ENCODE measurements at regions not wholly inside any gene's neighbourhood (a gene's known extent, or its start where the extent isn't known, plus 50 kb on each side); places are given as distances from the start of the nearest gene placed in this dataset.

DNA sequence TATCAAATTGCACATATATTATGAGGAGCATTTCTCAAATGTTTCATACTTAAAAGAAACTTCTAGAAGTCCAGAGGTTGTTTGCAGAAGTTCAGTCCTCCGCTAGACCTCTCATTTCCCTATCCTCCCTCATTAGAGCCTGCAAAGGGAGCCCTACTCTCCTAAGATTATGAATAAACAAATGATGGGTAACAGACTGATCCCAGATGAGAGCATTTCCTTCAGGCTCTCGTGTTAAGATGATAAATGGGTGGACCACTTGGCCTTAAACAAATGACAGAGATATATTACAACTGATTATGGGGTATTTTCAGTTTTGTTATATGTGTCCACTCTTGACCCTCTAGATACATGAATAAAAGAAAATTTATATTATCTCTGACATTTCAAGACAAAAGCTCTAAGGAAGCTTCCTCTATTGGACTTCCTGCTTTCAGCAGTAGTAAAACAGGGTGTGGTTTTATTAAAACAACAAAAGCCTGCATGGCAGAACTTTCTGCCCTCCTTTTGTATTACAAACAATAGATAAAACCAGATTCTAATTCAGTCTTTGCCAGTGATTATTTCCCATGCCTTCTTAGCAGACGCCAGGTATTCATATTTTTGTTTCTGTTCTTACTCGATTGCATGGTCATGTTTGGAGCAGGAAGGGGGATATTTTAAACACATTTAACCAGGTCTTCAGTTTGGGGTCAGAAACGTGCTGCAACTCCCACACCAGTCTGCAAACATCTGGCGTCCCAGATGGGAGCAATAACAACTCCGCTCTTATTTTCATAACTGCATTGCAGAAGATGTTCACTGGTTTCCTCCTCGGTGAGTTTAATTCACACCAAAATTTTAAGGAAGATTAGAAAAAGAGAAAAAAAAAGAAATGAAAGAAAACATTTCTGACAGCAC lies 52.4 kb upstream of the FAM204A start:
- TF ChIP-seq, protein P1, sequence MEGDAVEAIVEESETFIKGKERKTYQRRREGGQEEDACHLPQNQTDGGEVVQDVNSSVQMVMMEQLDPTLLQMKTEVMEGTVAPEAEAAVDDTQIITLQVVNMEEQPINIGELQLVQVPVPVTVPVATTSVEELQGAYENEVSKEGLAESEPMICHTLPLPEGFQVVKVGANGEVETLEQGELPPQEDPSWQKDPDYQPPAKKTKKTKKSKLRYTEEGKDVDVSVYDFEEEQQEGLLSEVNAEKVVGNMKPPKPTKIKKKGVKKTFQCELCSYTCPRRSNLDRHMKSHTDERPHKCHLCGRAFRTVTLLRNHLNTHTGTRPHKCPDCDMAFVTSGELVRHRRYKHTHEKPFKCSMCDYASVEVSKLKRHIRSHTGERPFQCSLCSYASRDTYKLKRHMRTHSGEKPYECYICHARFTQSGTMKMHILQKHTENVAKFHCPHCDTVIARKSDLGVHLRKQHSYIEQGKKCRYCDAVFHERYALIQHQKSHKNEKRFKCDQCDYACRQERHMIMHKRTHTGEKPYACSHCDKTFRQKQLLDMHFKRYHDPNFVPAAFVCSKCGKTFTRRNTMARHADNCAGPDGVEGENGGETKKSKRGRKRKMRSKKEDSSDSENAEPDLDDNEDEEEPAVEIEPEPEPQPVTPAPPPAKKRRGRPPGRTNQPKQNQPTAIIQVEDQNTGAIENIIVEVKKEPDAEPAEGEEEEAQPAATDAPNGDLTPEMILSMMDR (IDR thresholded peaks at IDR 0.05), result no peak

DNA sequence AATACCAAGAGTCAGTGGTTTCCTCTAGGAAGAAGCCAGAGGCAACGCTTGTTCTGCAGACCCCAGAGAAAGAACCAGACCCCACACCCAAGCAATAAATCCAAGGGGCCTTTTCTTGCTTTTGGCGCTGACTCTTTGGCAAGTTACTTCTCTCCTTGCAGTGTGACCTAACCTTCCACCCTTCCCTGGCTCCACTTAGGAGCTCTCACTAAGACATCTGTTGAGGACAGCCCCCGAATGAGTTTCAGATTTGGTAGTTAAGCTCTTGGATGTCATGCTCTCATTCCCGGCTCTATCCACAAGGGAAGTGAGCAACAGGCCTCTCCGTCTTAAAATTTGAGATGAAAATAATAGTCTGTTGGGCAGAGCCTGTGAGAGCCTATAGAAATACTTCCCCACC lies 50.6 kb upstream of the FAM204A start:
- TF ChIP-seq, protein P1 (IDR thresholded peaks at IDR 0.05), result no peak

Data from LNCAP (cell line).